ENCODE measurements at regions not wholly inside any gene's neighbourhood (a gene's known extent, or its start where the extent isn't known, plus 50 kb on each side); places are given as distances from the start of the nearest gene placed in this dataset.

DNA sequence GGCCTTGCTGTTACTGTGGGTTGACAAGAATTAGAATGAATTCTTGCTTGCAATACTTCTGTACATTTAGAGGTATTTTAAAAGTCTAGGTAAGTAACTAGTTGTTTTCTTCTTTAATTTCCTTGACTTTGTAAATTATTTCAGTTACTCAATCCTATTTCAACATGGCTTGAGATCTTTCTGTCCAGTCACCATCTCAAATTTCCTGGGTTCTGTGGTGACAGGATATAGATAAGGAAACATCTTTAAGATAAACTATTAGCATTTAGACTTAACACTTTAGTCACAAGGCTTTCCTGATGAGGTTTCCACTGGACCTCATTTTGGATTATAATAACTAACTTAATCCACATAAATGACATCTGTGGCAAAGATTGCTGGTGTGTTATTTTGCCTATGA, 195.9 kb upstream of the DPH6 start:
- FAIRE-seq: no peak
- TF ChIP-seq POLR2A (IDR thresholded peaks at IDR 0.05; ENCODE audit: low read depth, low read length): no peak
- DNase-seq (ENCODE audit: insufficient read length, low spot score): no peak

- DNase-seq (ENCODE audit: insufficient read length, low spot score) (no peak), FAIRE-seq (no peak)
- TF ChIP-seq POLR2A (IDR thresholded peaks at IDR 0.05; ENCODE audit: low read depth, low read length): no peak
Observed at GRCh38 chr15:35743321-35743720, 197.4 kb upstream of the DPH6 start.

- no peak for DNase-seq (ENCODE audit: insufficient read length, low spot score)
- peak; percentile 89 for FAIRE-seq
- TF ChIP-seq POLR2A (IDR thresholded peaks at IDR 0.05; ENCODE audit: low read depth, low read length): no peak
Observed at GRCh38 chr15:35746121-35746520, 200.2 kb upstream of the DPH6 start.

DNA sequence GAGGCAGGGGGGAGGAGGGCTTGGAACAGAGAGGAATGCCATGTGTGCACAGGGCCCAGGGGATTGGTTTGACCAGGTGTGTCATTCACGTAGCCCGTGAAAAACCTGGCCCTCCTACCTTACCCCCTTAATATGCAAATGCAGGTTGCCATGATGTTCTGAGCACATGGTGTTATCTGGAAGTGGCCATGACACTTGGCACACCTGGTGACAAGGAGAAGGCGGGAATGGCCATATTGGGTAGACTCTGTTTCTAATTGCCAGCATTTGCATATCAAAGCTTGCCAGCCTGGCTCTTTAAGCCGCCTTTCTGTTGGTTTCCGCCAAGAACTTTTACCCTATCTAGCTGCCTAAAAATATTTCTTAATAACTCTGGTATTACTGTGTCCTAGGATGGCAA, 202.1 kb upstream of the DPH6 start:
- FAIRE-seq (no peak), DNase-seq (ENCODE audit: insufficient read length, low spot score) (no peak)

DNA sequence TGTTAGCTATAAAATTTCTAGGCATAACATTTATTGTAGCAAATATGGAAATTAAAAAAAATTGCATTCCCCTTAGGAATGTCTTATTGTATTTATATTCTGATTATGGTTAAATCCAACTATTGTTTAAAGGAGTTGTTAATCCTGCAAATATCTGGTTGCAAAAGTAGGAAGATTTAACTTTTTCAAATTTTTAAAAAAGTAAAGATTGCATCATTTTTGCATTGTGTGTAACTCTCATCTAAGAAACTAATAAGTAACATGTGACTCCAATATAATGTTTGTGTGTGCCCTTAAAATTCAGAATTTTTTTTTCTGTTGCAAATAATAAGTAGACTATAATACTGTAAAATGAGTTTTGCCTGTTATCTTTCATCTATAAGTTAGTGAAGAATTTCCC, 204.1 kb upstream of the DPH6 start:
- DNase-seq (ENCODE audit: insufficient read length, low spot score) (no peak), FAIRE-seq (no peak)
- TF ChIP-seq POLR2A (IDR thresholded peaks at IDR 0.05; ENCODE audit: low read depth, low read length): no peak

More for the DNA sequence above, 202.1 kb upstream of the DPH6 start:
- TF ChIP-seq POLR2A (IDR thresholded peaks at IDR 0.05; ENCODE audit: low read depth, low read length): no peak

DNA sequence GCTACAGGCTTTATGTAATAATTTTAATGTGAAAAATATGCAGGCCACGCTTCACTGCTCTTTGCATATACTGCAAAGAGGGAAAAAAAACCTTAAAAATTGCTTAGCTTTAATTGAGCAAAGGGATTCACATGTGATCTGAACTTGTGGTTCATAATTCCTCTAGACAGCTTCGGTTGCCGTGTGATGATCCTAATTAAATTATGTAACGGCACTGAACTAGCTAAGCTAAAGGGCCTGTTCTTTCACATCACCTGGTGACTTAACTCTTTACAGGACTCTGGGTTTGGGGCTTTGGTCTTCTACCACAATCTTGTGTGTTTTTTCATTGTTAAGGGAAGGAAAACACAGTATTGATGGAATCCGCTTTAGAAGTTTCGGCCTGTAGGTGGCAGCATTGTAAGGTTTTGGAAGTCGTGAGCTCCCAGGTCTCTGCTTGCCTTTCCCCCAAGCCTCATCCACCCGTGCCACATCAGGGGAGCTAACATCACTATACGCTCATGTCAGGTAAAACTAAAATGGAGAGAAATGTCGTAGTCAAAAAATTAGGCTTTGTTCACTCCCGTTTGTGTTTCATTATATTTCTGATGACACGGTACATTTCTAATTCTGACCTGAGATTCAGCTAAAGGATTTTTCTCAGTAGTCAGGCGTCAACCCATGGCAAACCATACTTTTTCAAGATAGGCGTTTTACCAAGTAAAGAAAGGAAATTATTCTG, 205.6 kb upstream of the DPH6 start:
- FAIRE-seq: peak; percentile 95
- no peak for TF ChIP-seq POLR2A (IDR thresholded peaks at IDR 0.05; ENCODE audit: low read depth, low read length)

GRCh38 chr15:35752134-35752466, 206.1 kb upstream of the DPH6 start:
- DNase-seq (ENCODE audit: insufficient read length, low spot score): no peak
- no peak for TF ChIP-seq POLR2A (IDR thresholded peaks at IDR 0.05; ENCODE audit: low read depth, low read length)
- no peak for FAIRE-seq

More for the DNA sequence above, 205.6 kb upstream of the DPH6 start:
- peak; percentile 25 for DNase-seq (ENCODE audit: insufficient read length, low spot score)

DNA sequence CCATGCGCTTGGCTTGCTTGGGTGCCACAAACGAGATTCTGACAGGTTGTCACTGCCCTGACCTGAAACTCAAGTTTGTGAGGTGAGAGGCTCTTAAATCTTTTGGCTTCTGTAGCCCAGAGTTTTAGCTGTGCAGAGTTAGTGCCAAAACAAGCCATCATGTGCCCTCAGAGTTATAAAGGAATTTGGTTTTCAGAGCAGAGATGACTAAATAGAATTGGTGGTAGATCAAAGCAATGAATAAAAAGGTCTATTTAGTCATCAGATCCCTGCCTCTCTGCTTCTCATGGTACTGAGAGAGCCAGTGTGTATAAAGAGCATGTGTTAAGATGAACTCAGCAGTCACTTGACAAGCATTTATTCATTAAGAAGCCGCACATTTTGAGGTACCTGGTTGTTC, 207.5 kb upstream of the DPH6 start:
- peak; percentile 13 for DNase-seq (ENCODE audit: insufficient read length, low spot score)
- TF ChIP-seq POLR2A (IDR thresholded peaks at IDR 0.05; ENCODE audit: low read depth, low read length): no peak
- FAIRE-seq: peak; percentile 95

DNA sequence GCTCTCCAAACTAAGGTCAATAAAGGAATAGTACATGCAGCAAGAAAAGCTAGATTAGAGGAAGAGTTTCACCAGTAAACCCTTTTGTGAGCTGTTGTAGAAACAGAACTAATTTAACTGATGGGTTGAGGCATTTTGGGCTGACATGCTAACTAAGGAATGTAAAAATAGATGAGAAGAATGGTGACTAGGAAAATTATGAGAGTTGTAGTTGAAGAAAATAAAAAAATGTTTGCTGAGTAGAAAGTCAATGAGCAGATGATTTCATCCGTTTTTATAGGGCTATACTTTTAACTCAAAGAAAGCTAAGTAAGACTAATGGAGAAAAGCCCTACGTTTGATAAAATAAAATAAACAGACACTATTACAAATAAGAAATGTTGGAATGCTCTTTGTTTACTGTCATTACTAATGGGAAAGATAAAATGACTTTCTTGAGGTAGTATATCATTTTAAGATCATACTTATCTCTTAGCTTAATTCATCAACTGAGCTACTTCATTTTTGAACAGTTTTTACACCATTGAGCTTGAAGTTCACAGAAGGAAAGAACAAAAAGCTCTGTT, 209.4 kb upstream of the DPH6 start:
- DNase-seq (ENCODE audit: insufficient read length, low spot score) (no peak), FAIRE-seq (peak; percentile 43)
- TF ChIP-seq POLR2A (IDR thresholded peaks at IDR 0.05; ENCODE audit: low read depth, low read length): no peak

DNA sequence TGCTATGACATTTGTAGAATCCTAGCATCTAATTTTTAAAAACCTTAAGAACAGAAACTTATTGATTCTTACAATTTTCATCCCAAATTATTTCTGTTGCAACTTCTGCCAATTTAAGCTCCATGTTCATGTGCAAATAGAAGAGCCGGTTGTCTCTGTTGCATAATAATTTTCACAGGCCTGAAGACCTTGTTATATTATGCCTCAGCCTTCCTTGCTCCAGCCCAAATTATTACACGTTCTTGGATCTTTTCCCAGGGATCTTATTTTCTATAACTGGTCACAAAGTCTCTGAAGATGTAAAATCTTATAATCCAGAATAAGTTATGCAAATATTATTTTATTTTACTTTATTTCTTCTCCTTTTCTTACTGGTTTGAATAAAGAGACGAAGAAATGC, 210.7 kb upstream of the DPH6 start:
- FAIRE-seq: no peak
- TF ChIP-seq POLR2A (IDR thresholded peaks at IDR 0.05; ENCODE audit: low read depth, low read length): no peak

DNA sequence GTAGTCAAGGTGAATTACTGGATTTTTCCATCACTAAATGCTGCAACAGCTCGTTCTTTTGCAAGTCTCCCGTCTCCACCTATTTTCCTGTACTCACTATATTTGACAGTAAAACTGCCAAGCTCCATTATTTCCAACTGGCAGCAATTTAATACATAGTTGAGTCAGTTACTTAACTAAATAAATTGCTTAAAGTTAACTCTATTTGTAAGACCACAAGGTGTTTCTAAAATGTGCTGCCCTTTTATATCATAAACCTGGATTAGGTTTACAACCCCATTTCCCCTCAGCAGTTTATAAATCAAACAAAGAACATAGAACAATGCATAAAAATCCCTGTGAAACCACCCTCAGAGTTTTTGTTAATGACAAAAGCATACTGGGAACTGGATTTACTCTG, 211.4 kb upstream of the DPH6 start:
- FAIRE-seq (no peak), DNase-seq (ENCODE audit: insufficient read length, low spot score) (no peak)
- no peak for TF ChIP-seq POLR2A (IDR thresholded peaks at IDR 0.05; ENCODE audit: low read depth, low read length)

More for the DNA sequence above, 210.7 kb upstream of the DPH6 start:
- DNase-seq (ENCODE audit: insufficient read length, low spot score): no peak

DNA sequence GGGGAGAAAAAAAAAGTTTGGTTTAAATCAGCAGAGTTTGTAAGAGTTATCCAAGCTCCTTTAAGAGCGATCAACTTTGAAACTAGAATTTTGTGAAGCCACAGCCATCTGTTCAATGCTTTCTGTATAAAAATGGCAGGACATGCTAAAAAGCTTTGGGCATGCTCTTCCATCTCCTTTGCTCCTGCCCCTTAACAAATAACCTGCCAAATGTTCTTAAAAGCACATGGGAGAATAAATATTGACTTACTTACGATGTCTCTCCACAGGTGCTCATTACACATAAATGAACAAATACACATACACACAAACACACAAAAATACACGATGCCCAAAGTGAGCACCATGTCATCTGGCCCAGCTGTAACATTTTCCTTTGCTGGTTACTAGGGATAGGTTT, 211.8 kb upstream of the DPH6 start:
- no peak for FAIRE-seq
- TF ChIP-seq POLR2A (IDR thresholded peaks at IDR 0.05; ENCODE audit: low read depth, low read length): no peak
- DNase-seq (ENCODE audit: insufficient read length, low spot score): no peak

- DNase-seq (ENCODE audit: insufficient read length, low spot score) (no peak), FAIRE-seq (no peak)
- no peak for TF ChIP-seq POLR2A (IDR thresholded peaks at IDR 0.05; ENCODE audit: low read depth, low read length)
Observed at GRCh38 chr15:35764661-35765519, 218.9 kb upstream of the DPH6 start.

GRCh38 chr15:35768949-35769348, 223.0 kb upstream of the DPH6 start:
- FAIRE-seq (peak; percentile 38), DNase-seq (ENCODE audit: insufficient read length, low spot score) (no peak)
- no peak for TF ChIP-seq POLR2A (IDR thresholded peaks at IDR 0.05; ENCODE audit: low read depth, low read length)

Measured in H54 (cell line).